Adrenal gland (tissue), 9 donors: ENCODE measurements at regions not wholly inside any gene's neighbourhood (a gene's known extent, or its start where the extent isn't known, plus 50 kb on each side); places are given as distances from the start of the nearest gene placed in this dataset.

ENCODE experiments used
- DNase-seq, 7 donors: peaks; one replicate each; pipeline ENCODE4 v3.0.0-alpha.2; 2019 to 2020
- H3K27ac ChIP-seq, 5 donors: fragments of 200-600 bp; sonication (generic) in 4 of 5; 1 replicate in 3 of 5; 2 replicates in 2 of 5; pipeline versions ENCODE4 v1.5.1 to v1.8.0; 2016 to 2020; ENCODE audit warnings: mild to moderate bottlenecking in 1 of 5
- H3K27me3 ChIP-seq: fragments of 200-600 bp; 2 replicates; pipeline ENCODE4 v1.8.0; 2021
- H3K36me3 ChIP-seq, 2 donors: fragments of 200-600 bp; replicated peaks in 1 of 2; 1 replicate in 1 of 2; 2 replicates in 1 of 2; pipeline versions ENCODE4 v1.5.1 to v1.8.0; 2018 to 2022
- H3K4me1 ChIP-seq, 2 donors: fragments of 200-600 bp; replicated peaks in 1 of 2; 1 replicate in 1 of 2; 2 replicates in 1 of 2; pipeline versions ENCODE4 v1.5.1 to v1.8.0; 2018 to 2021
- H3K4me3 ChIP-seq, 4 donors: fragments of 200-600 bp; sonication (generic) in 3 of 4; one replicate each; pipeline ENCODE4 v1.5.1; 2016 to 2018
- H3K9me3 ChIP-seq, 3 donors: fragments of 200-600 bp; sonication (generic) in 1 of 3; replicated peaks in 1 of 3; 1 replicate in 2 of 3; 2 replicates in 1 of 3; pipeline versions ENCODE4 v1.5.1 to v1.8.0; 2016 to 2021
- POLR2A ChIP-seq, 2 donors: fragments of 450-650 bp; IDR thresholded peaks; one replicate each; pipeline ENCODE4 v1.6.1; 2017; ENCODE audit warnings: antibody characterized with exemption in 2 of 2, mild to moderate bottlenecking in 2 of 2, moderate library complexity in 1 of 2
- WGBS, 4 donors: extraction: QIAGEN DNeasy Blood & Tissue Kit in 2 of 4; methylation state at CpG; one replicate each; pipeline versions ENCODE4 v1.1.5 to v1.1.7; 2013 to 2017; 5-methylcytosine and 5-hydroxymethylcytosine counted together
- intact Hi-C, 2 donors: fragments of 100-400 bp; cut with DNase I; formaldehyde crosslinking; loops; one replicate each; pipeline versions ENCODE4 v1.14.1 to v1.15.0; 2022 to 2023
- TF ChIP-seq, protein P1 (sequence below), 6 experiments: fragments of 450-650 bp in 4 of 6; fragments of 200-600 bp in 2 of 6; sonication (generic) in 1 of 6; IDR thresholded peaks; 1 replicate in 5 of 6; 2 replicates in 1 of 6; pipeline versions ENCODE4 v1.5.1 to v1.8.0; 2016 to 2021; ENCODE audit warnings: antibody characterized with exemption in 6 of 6, mild to moderate bottlenecking in 2 of 6, moderate library complexity in 1 of 6
- donor health status: healthy with polysubstance abuse.
- donor health status: Bipolar disorder and iron deficiency.
- donor health status: DM: yes; HTN: yes; CAD: no.
- donor health status: DM: no; HTN: no; CAD: no.
- donor health status: DM: no; HTN: no; CAD: no.

DNA sequence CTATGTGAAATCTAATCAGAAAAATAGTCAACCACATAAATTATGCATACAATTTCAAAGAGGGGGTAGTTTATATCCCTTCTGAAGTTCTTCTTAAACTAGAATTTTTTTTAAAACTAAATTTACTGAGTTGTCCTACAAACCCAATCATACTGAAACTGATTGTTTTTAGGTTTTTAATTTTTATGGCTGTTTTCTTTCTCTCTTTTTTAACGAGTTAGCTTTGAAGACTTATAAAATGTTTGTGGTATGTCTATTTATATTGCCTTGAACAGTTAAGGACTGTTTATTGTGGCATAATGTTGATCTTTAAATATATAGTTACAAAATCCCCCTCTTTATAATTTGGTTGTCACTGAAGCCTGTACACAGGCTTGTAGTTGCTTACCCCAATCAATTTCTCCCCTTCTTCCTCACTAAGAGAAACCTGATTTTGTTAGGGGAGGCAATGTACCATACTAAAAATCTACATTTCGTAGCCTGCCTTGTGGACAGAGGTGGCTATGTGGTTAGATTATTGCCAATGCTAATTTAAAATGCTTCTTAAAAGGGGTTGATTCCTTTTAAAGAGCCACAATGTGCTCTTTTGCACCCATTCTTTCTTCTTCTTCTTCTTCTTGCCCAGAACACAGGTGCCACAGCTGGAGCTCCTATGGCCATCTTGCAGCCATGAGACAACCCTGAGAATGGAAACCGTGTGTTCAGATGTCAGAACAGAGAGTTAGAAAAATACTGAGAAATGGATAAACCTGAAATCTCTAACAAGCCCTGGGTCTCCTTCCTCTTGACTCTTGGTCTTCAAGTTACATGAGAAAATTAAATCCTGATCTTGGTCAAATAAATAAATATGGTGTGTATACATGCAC lies 102.7 kb upstream of the ZNF827 start:
- no peak for DNase-seq
- no peaks in the 10 kb centered on the region for H3K9me3 ChIP-seq
- H3K4me1 ChIP-seq: no peaks in the 10 kb centered on the region
- no peaks in the 10 kb centered on the region for H3K36me3 ChIP-seq
- H3K27ac ChIP-seq: no peak overlapping the region
- TF ChIP-seq, protein P1, sequence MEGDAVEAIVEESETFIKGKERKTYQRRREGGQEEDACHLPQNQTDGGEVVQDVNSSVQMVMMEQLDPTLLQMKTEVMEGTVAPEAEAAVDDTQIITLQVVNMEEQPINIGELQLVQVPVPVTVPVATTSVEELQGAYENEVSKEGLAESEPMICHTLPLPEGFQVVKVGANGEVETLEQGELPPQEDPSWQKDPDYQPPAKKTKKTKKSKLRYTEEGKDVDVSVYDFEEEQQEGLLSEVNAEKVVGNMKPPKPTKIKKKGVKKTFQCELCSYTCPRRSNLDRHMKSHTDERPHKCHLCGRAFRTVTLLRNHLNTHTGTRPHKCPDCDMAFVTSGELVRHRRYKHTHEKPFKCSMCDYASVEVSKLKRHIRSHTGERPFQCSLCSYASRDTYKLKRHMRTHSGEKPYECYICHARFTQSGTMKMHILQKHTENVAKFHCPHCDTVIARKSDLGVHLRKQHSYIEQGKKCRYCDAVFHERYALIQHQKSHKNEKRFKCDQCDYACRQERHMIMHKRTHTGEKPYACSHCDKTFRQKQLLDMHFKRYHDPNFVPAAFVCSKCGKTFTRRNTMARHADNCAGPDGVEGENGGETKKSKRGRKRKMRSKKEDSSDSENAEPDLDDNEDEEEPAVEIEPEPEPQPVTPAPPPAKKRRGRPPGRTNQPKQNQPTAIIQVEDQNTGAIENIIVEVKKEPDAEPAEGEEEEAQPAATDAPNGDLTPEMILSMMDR (IDR thresholded peaks at IDR 0.05): no peak
- no peak for TF ChIP-seq POLR2A (IDR thresholded peaks at IDR 0.05)
- intact Hi-C loops: no loop called here
- 77 to 87% (median 78%) methylated on average over 3 of the region's 3 CpGs for WGBS, 4 donors
- H3K27me3 ChIP-seq: no peaks in the 10 kb centered on the region
- H3K4me3 ChIP-seq: no peak overlapping the region

DNA sequence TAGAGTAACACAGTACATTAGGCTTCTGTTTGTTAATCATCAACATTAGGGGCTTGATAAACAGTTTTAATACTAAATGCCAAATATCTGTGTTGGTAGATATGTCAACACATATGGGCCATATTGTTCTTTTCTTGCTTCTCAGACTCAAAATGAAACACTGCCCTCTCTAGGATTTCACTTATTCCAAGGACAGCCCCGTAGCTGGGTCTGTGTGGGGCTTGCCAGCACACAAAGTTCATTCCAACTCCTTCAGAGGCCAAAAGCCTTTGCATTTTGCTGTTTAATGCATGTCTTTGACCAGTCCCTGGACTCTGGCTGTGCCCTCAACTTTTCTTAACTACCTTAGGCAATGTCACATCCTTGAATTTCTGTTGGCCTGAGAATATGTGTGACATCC lies 102.0 kb upstream of the ZNF827 start:
- no peak for TF ChIP-seq POLR2A (IDR thresholded peaks at IDR 0.05)
- TF ChIP-seq, protein P1 (IDR thresholded peaks at IDR 0.05): no peak
- Histone ChIP-seq H3K4me1 (no peaks in the 10 kb centered on the region), H3K36me3 (no peaks in the 10 kb centered on the region), H3K27ac (no peak overlapping the region), H3K9me3 (no peaks in the 10 kb centered on the region), H3K27me3 (no peaks in the 10 kb centered on the region), H3K4me3 (no peak overlapping the region)
- intact Hi-C loops: no loop called here
- no peak for DNase-seq
- 18 to 45% (median 33%) methylated on average over 1 of the region's 1 CpG for WGBS, 4 donors

DNA sequence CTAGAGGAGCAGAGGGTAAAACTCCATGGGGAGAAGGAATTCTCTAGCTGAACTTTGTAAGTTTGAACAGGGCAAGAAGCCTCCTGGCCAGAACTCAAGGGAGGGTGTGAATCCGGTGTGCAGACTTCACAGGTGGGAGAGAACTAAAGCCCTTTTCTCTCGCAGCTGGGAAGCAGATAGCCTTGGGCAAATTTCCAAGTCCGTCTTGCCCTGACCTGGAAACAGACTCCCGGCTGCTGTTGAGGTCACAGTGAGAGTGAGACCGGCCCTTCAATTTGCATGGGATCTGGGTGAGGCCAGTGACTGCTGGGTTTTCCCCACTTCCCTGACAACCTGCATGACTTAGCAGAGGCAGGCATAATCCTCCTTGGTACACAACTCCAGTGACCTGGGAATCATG lies 94.5 kb upstream of the ZNF827 start:
- Histone ChIP-seq H3K9me3 (no peaks in the 10 kb centered on the region), H3K27me3 (no peaks in the 10 kb centered on the region), H3K36me3 (no peaks in the 10 kb centered on the region), H3K27ac (no peak overlapping the region), H3K4me3 (no peak overlapping the region), H3K4me1 (no peaks in the 10 kb centered on the region)
- WGBS, 4 donors: 19 to 32% (median 28%) methylated on average over 4 to 5 of the region's 5 CpGs
- no peak for TF ChIP-seq POLR2A (IDR thresholded peaks at IDR 0.05)
- TF ChIP-seq, protein P1 (IDR thresholded peaks at IDR 0.05): no peak
- DNase-seq: peak in 5 of 7 donors; percentile 7 to 25 (median 16)
- intact Hi-C loops: no loop called here

DNA sequence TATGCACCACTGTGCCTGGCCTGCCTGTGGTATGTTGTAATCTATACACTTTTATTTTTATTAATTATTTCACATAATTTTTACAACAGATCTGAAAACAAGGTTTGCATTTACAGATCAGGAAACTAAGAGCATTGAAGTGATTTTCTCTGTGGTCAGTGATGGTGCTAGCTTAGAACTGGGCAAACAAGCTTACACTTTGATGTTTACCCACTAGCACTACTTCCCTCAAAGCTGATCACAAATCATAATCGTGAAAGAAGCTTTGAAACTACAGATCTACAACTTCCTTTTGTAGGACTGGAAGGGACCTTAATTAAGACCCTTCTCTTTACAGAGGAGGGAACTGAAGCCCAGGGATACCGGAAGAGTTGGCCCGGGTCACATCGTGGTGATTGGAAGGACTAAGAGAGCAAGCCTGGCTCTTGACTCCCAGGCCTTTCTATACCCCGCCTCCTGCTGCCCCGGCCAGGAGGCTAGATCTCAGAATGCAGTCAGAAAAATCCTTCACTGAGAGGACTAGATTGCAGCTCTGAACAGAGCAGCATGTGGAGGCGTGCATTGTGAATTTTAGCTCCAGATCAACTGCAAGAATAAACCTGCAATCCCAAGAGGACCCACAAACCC lies 93.7 kb upstream of the ZNF827 start:
- Histone ChIP-seq H3K36me3 (no peaks in the 10 kb centered on the region), H3K4me3 (no peak overlapping the region), H3K9me3 (no peaks in the 10 kb centered on the region), H3K27me3 (no peaks in the 10 kb centered on the region), H3K4me1 (no peaks in the 10 kb centered on the region), H3K27ac (no peak overlapping the region)
- TF ChIP-seq POLR2A (IDR thresholded peaks at IDR 0.05): no peak
- TF ChIP-seq, protein P1 (IDR thresholded peaks at IDR 0.05): no peak
- intact Hi-C loops: no loop called here
- WGBS, 4 donors: 57 to 63% (median 61%) methylated on average over 7 of the region's 7 CpGs
- DNase-seq: no peak
